RCC 7860 (cell line): ENCODE measurements at regions not wholly inside any gene's neighbourhood (a gene's known extent, or its start where the extent isn't known, plus 50 kb on each side); places are given as distances from the start of the nearest gene placed in this dataset.

ENCODE experiments used
- DNase-seq: peaks from one replicate; pipeline ENCODE4 v3.0.0-alpha.2; 2015; ENCODE audit warnings: low spot score
- FAIRE-seq: peaks from 2 replicates; lab custom pipeline; 2012; peaks lifted over from hg19 to GRCh38; lab: Jason Lieb, UNC

DNA sequence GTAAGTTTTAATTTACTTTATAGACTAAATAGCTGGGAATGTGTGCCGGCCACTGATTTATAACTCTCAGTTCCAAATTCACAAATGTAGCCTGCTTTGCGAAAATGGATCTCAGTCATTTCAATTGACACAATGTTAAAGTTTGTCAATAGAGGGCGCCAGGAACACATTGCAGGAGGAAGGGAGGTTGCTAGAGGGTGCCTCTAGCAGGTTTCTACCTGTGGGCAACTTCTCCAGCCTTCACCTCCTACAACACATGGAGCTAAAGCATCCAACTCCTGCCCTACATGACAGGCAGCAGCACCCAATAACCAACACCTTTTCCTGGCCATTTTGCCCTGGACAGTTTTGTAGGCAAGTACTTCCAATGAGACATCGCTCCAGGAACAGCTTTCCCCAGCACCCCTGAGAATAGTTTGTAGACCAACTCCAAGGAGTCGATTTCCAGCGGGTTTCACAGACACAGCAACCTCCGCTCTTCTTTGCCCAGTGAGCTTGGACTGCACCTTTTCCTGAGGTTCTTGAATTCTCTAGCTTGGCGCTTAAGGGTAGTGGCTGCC is 784.8 kb upstream of the CDH2 start:
- FAIRE-seq (no peak), DNase-seq (peak; percentile 15)

DNA sequence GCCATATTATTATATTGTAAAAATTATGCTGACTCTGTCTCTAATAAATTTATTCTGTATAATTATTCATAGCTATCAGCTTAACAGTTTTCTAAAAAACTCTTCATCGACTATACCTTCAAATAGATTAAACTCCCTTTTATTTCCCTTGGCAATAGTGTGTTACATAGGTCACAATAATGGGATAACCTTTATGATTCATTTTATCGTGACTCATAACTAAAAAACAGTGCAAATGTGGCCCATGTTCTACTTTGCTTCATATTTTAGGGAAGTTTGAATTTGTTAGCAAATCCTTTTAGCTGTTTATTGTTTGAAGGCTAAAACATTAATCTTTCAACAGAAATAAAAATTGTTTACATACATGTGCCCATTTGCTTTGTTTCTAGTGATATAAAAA is 783.2 kb upstream of the CDH2 start:
- DNase-seq (no peak), FAIRE-seq (peak; percentile 45)

GRCh38 chr18:28952339-28952738 is 775.4 kb upstream of the CDH2 start:
- no peak for DNase-seq
- FAIRE-seq: no peak

DNA sequence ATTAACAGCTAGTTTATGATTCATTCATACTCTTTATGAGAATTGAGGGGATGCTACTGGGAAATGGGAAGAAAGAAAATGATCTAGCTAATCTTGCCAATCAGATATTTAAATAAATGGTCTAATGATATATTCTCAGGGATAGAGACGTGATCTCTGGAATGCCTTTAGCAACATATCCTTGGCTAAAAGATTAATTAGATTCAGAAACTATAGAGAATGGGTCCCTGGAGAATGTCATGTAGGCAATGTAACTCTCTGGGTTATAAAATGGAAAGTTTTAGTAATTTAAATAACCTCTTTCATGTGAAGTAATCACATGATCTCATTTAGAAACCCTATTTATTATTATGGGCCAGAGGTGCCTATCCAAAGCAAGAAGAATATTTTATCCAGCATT is 771.0 kb upstream of the CDH2 start:
- no peak for FAIRE-seq
- DNase-seq: no peak

DNA sequence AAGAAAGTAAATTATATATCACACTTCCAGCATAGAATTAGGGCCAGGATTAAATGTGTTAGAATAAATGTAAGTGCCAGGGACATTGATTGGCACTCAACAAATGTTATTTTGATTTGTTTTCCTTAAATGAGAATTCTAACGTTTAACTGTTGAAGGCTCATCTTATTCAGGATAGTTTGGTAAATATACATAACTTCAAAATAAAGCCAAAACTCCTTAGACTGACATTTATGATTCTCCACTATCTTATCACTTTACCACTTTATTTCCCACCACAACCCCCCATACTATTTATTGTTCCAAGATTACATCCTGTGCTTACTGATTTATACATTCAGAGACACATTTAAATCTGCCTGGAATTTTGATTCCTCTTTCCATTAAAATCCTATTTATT is 769.5 kb upstream of the CDH2 start:
- DNase-seq (no peak), FAIRE-seq (no peak)

GRCh38 chr18:28922936-28923335 is 746.0 kb upstream of the CDH2 start:
- FAIRE-seq: no peak
- no peak for DNase-seq

GRCh38 chr18:28916456-28916855 is 739.5 kb upstream of the CDH2 start:
- DNase-seq (no peak), FAIRE-seq (no peak)

DNA sequence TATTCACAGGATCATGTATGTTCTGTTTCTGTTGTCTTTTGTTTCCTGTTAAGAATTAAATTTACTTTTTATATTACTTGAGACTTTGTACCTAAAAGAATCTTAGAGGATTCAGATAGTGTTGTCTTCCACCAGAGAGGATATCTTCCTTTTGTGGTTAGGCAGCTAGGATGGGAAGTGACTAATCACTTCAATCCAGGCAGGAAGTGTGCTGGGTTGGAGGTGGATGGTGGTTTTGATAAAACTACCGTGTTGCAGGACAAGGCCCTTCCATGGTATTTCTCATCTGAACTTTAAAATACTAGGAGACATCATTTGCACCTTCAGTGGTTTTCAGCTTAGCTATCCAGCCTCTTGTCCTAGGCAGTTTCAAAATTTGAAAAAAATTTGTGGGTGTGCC is 728.6 kb upstream of the CDH2 start:
- DNase-seq (peak; percentile 52), FAIRE-seq (peak; percentile 76)

GRCh38 chr18:28904789-28905364 is 727.9 kb upstream of the CDH2 start:
- FAIRE-seq (no peak), DNase-seq (no peak)

DNA sequence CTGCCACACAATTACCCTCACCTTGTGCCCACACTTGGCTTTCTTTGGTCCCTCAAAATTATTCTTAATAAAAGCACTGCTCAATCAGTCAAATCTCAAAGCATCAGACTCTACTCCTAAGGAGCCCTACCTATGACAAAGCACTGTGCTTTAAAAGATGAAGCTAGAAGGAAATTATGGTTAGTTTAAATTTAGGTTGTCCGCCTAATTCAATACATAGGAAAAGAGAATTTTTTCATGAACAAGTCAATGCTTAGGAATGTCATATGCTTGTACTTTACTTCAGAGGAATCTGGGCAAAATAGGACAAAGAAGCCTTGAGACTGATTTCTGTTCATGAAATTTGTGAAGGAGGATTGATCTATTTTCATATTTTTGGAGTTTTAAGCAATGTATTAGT is 726.4 kb upstream of the CDH2 start:
- no peak for DNase-seq
- FAIRE-seq: no peak

DNA sequence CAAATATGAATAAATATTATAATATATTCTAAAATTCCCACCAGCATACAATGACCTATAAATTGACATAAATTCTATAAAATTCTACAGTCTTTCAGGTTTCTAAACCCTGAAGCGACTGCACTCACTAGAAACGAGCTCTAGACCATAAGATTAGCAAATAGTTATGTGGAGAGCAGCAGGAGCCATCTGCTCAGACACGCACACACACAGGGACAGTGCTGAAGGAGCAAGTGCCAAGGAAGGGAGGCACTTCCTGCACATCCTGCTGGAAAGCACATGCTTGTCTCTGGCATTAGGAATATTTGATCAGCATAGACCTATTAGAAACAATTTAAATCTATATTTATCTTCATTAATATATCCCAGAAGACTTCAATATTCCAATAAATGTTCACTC is 713.9 kb upstream of the CDH2 start:
- FAIRE-seq: no peak
- no peak for DNase-seq

GRCh38 chr18:28884304-28884703 is 707.4 kb upstream of the CDH2 start:
- no peak for FAIRE-seq
- DNase-seq: no peak

- no peak for FAIRE-seq
These were observed 703.9 kb upstream of the CDH2 start for GRCh38 chr18:28880856-28881255.

DNA sequence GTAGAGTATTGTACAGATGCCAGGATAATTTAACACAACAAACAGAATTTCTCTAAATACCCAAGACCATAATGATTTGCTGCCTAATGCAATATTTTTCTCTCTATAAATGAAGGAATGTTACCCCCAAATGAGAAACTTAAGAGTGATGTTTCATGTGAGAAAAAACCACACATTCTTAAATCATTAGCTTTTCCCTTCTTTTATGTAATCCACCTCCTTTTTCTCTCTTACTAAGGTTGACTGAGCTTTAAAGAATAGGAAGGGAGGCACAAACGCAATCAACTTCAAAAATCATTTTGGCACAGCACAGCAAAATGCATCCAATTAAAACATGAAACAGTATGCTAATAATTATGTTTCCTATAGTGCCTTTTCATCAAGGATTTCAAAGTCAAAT is 698.1 kb upstream of the CDH2 start:
- DNase-seq (no peak), FAIRE-seq (peak; percentile 15)

More at GRCh38 chr18:28880856-28881255, 703.9 kb upstream of the CDH2 start:
- DNase-seq: no peak

DNA sequence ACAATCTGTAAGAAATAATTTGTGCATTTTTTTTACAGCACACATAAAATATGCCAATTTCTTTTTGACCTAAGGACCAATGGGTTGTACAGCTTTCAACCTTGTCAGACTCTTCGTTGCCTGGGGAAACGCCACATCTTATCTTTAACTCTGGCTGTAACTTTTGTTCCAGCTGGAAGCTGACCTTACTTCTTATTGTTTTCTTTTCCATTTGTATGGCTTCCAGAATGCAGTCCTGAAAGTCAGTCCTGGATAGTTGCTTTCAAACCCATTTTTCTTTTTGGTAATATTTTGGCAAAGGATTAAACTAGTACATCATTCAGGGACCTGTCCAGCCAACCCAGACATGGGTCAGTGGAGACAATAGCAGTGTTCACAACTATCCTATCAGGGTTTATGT is 686.5 kb upstream of the CDH2 start:
- FAIRE-seq (no peak), DNase-seq (no peak)

DNA sequence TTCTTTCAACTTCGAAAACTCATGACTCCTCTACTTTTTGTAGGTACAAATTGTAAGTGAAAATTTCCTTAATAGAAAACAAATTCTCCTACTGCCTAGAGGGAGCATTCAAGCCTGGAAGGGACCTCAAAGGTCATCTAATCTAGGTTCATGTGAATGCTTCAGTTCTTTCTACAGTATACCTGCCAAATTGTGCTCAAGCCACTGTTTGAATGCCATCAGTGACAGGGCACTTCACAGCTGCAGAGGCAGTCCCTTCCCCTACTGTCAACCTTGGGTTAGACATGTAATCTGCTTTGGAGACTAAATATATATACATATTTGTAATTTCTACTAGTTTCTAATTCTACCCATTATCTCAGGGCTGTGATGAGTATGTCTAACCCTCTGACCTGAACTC is 681.3 kb upstream of the CDH2 start:
- DNase-seq (no peak), FAIRE-seq (no peak)

GRCh38 chr18:28855989-28856388 is 679.1 kb upstream of the CDH2 start:
- DNase-seq (no peak), FAIRE-seq (no peak)

DNA sequence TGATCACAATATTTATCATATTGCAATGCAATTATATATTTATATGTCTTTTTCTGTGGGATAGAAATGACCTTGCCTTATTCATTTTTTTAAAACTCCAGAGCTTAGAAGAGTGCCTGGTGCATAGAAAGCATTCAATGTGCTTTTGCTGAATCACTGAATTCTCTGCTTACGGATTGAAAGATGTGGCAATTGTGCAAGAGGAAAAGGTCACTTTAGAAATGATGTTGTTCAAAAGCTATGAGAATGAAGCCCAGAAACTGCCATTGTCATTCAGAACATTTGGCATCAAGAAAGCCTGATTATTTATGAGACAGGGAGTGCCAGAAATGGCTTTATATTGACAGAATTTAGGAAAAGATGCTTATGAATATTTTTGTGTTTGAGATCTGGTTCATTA is 678.6 kb upstream of the CDH2 start:
- FAIRE-seq: no peak
- DNase-seq: no peak

DNA sequence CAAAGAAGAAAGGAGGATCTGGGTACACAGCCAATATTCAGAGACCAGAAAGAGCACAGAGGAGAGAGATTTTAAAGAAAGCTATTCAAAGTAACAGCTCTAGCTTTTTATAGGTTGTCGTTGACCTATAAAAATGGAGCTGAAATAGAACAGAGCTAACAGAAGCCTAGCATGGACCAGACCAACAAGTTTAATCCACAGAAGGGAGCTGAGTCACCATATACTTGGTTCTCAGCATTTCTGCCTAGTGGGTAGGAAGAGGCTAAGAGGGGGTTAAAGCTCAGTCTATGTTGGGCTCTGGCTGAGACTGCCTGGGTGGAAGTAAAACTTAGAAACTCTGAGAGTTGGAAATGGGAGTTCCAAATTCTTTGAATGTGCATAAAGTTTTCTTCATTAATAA is 678.0 kb upstream of the CDH2 start:
- DNase-seq: no peak
- no peak for FAIRE-seq

GRCh38 chr18:28846958-28847357 is 670.0 kb upstream of the CDH2 start:
- FAIRE-seq: no peak
- no peak for DNase-seq

DNA sequence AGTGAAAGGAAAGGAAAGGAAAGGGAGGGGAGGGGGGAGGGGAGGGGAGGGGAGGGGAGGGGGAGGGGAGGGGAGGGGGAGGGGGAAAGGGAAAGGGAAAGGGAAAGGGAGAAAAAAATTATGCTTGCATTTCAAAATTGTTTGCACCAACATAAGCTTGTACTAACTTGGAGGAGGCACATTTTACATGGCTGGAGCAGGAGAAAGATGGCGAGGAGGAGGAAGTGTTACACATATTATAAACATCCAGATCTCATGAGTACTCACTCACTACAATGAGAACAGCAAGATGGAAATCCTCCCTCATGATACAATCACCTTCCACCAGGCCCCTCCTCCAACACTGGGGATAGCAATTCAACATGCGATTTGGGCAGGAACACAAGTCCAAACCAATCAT is 660.2 kb upstream of the CDH2 start:
- FAIRE-seq: no peak
- no peak for DNase-seq

- peak; percentile 46 for DNase-seq
- peak; percentile 2 for FAIRE-seq
These were observed 658.0 kb upstream of the CDH2 start for GRCh38 chr18:28834889-28835288.

DNA sequence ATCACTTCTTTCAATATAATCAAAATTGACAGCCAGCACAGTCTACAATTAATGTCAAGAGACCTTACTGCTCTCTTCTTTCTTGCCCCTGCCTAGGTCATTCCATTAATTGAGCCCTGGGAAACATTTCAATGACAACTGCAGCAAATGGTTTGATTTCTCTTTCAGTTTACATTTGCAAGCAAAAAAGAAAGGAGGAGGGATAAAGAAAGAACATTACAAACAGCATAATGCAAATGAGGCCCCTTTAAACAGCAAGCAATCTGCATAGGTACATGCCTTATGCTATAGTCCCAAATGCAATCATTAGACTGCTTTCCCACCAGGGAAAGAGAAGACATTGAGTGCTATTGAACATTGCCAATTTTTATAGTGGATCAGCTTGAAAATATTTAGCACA is 655.0 kb upstream of the CDH2 start:
- FAIRE-seq: no peak

More for the DNA sequence above, 655.0 kb upstream of the CDH2 start:
- DNase-seq: no peak
